HCT116 (cell line): ENCODE measurements at regions not wholly inside any gene's neighbourhood (a gene's known extent, or its start where the extent isn't known, plus 50 kb on each side); places are given as distances from the start of the nearest gene placed in this dataset.

ENCODE experiments used
- ATF3 ChIP-seq: IDR thresholded peaks from 2 replicates; pipeline ENCODE4 v1.6.1; 2012
- CTCF ChIP-seq, 3 experiments: fragments of 200-600 bp in 1 of 3; sonication (generic) in 1 of 3; IDR thresholded peaks in 2 of 3; conservative IDR thresholded peaks in 1 of 3; 2 replicates each; pipeline ENCODE4 v1.5.1; 2012 to 2017; ENCODE audit warnings: low read depth in 2 of 3, low read length in 2 of 3, antibody characterized with exemption in 1 of 3, borderline replicate concordance in 1 of 3, control low read depth in 1 of 3, mild to moderate bottlenecking in 1 of 3, mixed read lengths in 1 of 3, mixed run types in 1 of 3, moderate library complexity in 1 of 3; ENCODE audit not compliant: insufficient read depth in 1 of 3
- ELF1 ChIP-seq: IDR thresholded peaks from 2 replicates; pipeline ENCODE4 v1.6.1; 2012; ENCODE audit warnings: low read depth, borderline replicate concordance
- JUND ChIP-seq: IDR thresholded peaks from 2 replicates; pipeline ENCODE4 v1.6.1; 2012
- MAX ChIP-seq: IDR thresholded peaks from 2 replicates; pipeline ENCODE4 v1.6.1; 2012
- POLR2A ChIP-seq: IDR thresholded peaks from 2 replicates; pipeline ENCODE4 v1.7.0; 2011; ENCODE audit warnings: borderline replicate concordance; ENCODE audit not compliant: insufficient read depth, insufficient read length; ENCODE audit errors: extremely low read depth
- YY1 ChIP-seq: IDR thresholded peaks from 2 replicates; pipeline ENCODE4 v1.6.1; 2011; ENCODE audit warnings: low read length, low read depth, moderate library complexity, mild to moderate bottlenecking; ENCODE audit not compliant: insufficient replicate concordance; ENCODE audit errors: extremely low read depth

- no peak for TF ChIP-seq JUND
- TF ChIP-seq CTCF (IDR thresholded peaks at IDR 0.05 in 2 of 3, conservative IDR thresholded peaks at IDR 0.05 in 1 of 3; ENCODE audit: borderline replicate concordance in 1 of 3, insufficient read depth in 1 of 3, low read depth in 2 of 3, low read length in 2 of 3) = no peak
- no peak for TF ChIP-seq ATF3
- TF ChIP-seq MAX = no peak
- TF ChIP-seq POLR2A = no peak
- TF ChIP-seq ELF1 = no peak
- TF ChIP-seq YY1 = no peak
These were observed 50.5 kb upstream of the OTOS start for GRCh38 chr2:240191001-240191400.
